K562 (cell line): ENCODE measurements at regions not wholly inside any gene's neighbourhood (a gene's known extent, or its start where the extent isn't known, plus 50 kb on each side); places are given as distances from the start of the nearest gene placed in this dataset.
"Not testable (repeated sequence)": the region's sequence is repeated elsewhere in the genome, so short reads cannot be mapped to it uniquely, and the experiment has no call there.

Experiments
- ATAC-seq: fragments of 200-7000 bp; cut with Tn5 transposase; 3 replicates; pipeline ENCODE4 v1.9.1; 2020; ENCODE audit warnings: moderate library complexity
- BruUV-seq: library from RNA; stranded (reverse); fragments of 400-500 nt; replicated peaks from 2 replicates; lab custom pipeline; 2021; lab: Mats Ljungman, UMichigan
- CTCF ChIA-PET: fragments of 300-600 bp; formaldehyde crosslinking; extraction: SDS; loops from one replicate; lab custom pipeline; 2021; ENCODE audit warnings: low intra/inter-chr PET ratio; lab: Yijun Ruan, JAX
- POLR2A ChIA-PET: fragments of 300-600, 350-650 bp; sonication (Branson Sonifier 250); formaldehyde crosslinking; extraction: SDS; loops from one replicate; lab custom pipeline; 2021; ENCODE audit warnings: antibody characterized with exemption, inconsistent platforms; lab: Yijun Ruan, JAX
- DNase-seq, 4 experiments: peaks; one replicate each; pipeline versions ENCODE4 v3.0.0 to v3.0.0-alpha.2; 2011 to 2018; ENCODE audit warnings: low spot score in 3 of 4, mixed read lengths in 3 of 4; ENCODE audit errors: extremely low read depth in 1 of 4
- FAIRE-seq: peaks from 2 replicates; lab custom pipeline; 2011; peaks lifted over from hg19 to GRCh38; lab: Jason Lieb, UNC
- H2AFZ ChIP-seq: 2 replicates; pipeline ENCODE4 v1.6.0; 2011; ENCODE audit warnings: low read depth, low read length, control low read depth, inconsistent platforms
- H3K27ac ChIP-seq: fragments of 200-600 bp; 3 replicates; pipeline ENCODE4 v1.8.0; 2011; ENCODE audit warnings: low read depth, mild to moderate bottlenecking, control low read depth, inconsistent platforms, low read length, moderate library complexity, mixed read lengths; ENCODE audit errors: extremely low read depth
- H3K27me3 ChIP-seq, 2 experiments: fragments of 300-600 bp in 1 of 2; 2 replicates in 1 of 2; 3 replicates in 1 of 2; pipeline versions ENCODE4 v1.6.0 to v1.8.0; 2011; ENCODE audit warnings: inconsistent platforms in 2 of 2, low read length in 2 of 2, mild to moderate bottlenecking in 1 of 2, mixed read lengths in 1 of 2, moderate library complexity in 1 of 2; ENCODE audit not compliant: control insufficient read depth in 2 of 2, insufficient read depth in 2 of 2
- H3K36me3 ChIP-seq: fragments of 300-600 bp; 3 replicates; pipeline ENCODE4 v1.8.0; 2011; ENCODE audit warnings: mild to moderate bottlenecking, low read length, inconsistent platforms; ENCODE audit not compliant: control insufficient read depth, insufficient read depth
- H3K4me1 ChIP-seq, 2 experiments: fragments of 200-600 bp in 1 of 2; replicated peaks in 1 of 2; 2 replicates in 1 of 2; 3 replicates in 1 of 2; pipeline versions ENCODE4 v1.5.1 to v1.8.0; 2011; ENCODE audit warnings: inconsistent platforms in 2 of 2, low read length in 2 of 2, mild to moderate bottlenecking in 1 of 2, mixed read lengths in 1 of 2, moderate library complexity in 1 of 2; ENCODE audit not compliant: control insufficient read depth in 2 of 2, insufficient read depth in 2 of 2
- H3K4me2 ChIP-seq: 2 replicates; pipeline ENCODE4 v1.6.1; 2011; ENCODE audit warnings: low read length, control low read depth, inconsistent platforms, mixed read lengths; ENCODE audit not compliant: insufficient read depth
- H3K4me3 ChIP-seq: fragments of 200-600 bp; sonication (generic), shearing (Covaris generic); 2 replicates; pipeline ENCODE4 v1.5.1; 2016; ENCODE audit warnings: control low read depth, inconsistent platforms
- H3K79me2 ChIP-seq: fragments of 200-600 bp; 3 replicates; pipeline ENCODE4 v1.8.0; 2011; ENCODE audit warnings: low read length, inconsistent platforms; ENCODE audit not compliant: control insufficient read depth, insufficient read depth
- H3K9ac ChIP-seq, 2 experiments: 2 replicates each; pipeline versions ENCODE4 v1.6.0 to v1.6.1; 2011; ENCODE audit warnings: low read depth in 2 of 2, low read length in 2 of 2, control low read depth in 1 of 2, inconsistent platforms in 1 of 2, mild to moderate bottlenecking in 1 of 2, mixed read lengths in 1 of 2; ENCODE audit not compliant: insufficient read depth in 1 of 2
- H3K9me1 ChIP-seq: one replicate; pipeline ENCODE4 v1.6.0; 2011; ENCODE audit warnings: inconsistent platforms, mild to moderate bottlenecking, low read length, moderate library complexity; ENCODE audit not compliant: control insufficient read depth, insufficient read depth
- H3K9me3 ChIP-seq: replicated peaks from 2 replicates; pipeline ENCODE4 v1.5.1; 2011; ENCODE audit warnings: low read depth, low read length, inconsistent platforms; ENCODE audit not compliant: control insufficient read depth, insufficient read depth
- H4K20me1 ChIP-seq: replicated peaks from 2 replicates; pipeline ENCODE4 v1.6.1; 2011; ENCODE audit warnings: low read length, inconsistent platforms, mixed read lengths; ENCODE audit not compliant: control insufficient read depth, insufficient read depth
- JUND ChIP-seq, 2 experiments: IDR thresholded peaks; 2 replicates in 1 of 2; 3 replicates in 1 of 2; pipeline ENCODE4 v1.6.1; 2011; ENCODE audit warnings: borderline replicate concordance in 2 of 2, low read depth in 2 of 2, low read length in 2 of 2, improper control_type of control experiment in 1 of 2, missing biosample characterization in 1 of 2, missing genetic modification characterization in 1 of 2, missing genetic modification reagents in 1 of 2
- WGBS: fragments of 100-300 bp; shearing (Covaris generic); methylation state at CpG from one replicate; pipeline ENCODE4 v1.1.6; 2016; ENCODE audit warnings: low coverage, mixed read lengths; ENCODE audit not compliant: insufficient coverage; ENCODE audit errors: missing lambda C conversion rate; 5-methylcytosine and 5-hydroxymethylcytosine counted together
- in situ Hi-C: fragments of 300-500 bp; cut with MboI; formaldehyde crosslinking; loops from 4 replicates; pipeline ENCODE4 v1.15.0; 2018; ENCODE audit warnings: inconsistent platforms, mixed read lengths
- intact Hi-C: fragments of 100-400 bp; cut with micrococcal nuclease; formaldehyde crosslinking; loops from 2 replicates; pipeline ENCODE4 v1.14.2; 2022
- TF ChIP-seq, protein P1 (sequence below), 2 experiments: fragments of 450-650 bp in 1 of 2; sonication (generic) in 1 of 2; formaldehyde crosslinking in 1 of 2; IDR thresholded peaks in 1 of 2; conservative IDR thresholded peaks in 1 of 2; 2 replicates each; pipeline versions ENCODE4 v1.6.1 to v1.8.1; 2016 to 2023; ENCODE audit warnings: mild to moderate bottlenecking in 2 of 2, moderate library complexity in 2 of 2, inconsistent platforms in 1 of 2, missing genetic modification reagents in 1 of 2

DNA sequence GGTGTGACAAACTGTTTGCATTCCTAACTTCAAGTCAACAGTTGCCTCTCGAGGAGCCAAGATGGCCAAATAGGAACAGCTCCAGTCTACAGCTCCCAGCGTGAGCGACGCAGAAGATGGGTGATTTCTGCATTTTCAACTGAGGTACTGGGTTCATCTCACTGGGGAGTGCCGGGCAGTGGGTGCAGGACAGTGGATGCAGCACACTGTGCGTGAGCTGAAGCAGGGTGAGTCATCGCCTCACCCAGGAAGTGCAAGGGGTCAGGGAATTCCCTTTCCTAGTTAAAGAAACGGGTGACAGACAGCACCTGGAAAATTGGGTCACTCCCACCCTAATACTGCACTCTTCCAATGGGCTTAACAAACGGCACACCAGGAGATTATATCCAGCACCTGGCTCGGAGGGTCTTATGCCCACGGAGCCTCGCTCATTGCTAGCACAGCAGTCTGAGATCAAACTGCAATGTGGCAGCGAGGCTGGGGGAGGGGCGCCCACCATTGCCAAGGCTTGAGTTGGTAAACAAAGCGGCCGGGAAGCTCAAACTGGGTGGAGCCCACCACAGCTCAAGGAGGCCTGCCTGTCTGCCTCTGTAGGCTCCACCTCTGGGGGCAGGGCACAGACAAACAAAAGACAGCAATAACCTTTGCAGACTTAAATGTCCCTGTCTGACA is 75.1 kb upstream of the ST3GAL5 start:
- peak; percentile 8; the same call in 1 of the 2 replicates for TF ChIP-seq JUND (IDR thresholded peaks at IDR 0.05; ENCODE audit: borderline replicate concordance, low read depth, low read length)
- H3K79me2 ChIP-seq; H3K27me3 ChIP-seq; H3K9ac ChIP-seq; BruUV-seq; ATAC-seq; H3K4me1 ChIP-seq; H3K4me2 ChIP-seq; H3K9me1 ChIP-seq; H3K27ac ChIP-seq; H2AFZ ChIP-seq; H4K20me1 ChIP-seq; H3K4me3 ChIP-seq; FAIRE-seq; H3K36me3 ChIP-seq; in situ Hi-C loops; intact Hi-C loops; DNase-seq; TF ChIP-seq JUND (tag; IDR thresholded peaks at IDR 0.05; ENCODE audit: borderline replicate concordance, low read depth, low read length): not testable (repeated sequence)
- TF ChIP-seq, protein P1, sequence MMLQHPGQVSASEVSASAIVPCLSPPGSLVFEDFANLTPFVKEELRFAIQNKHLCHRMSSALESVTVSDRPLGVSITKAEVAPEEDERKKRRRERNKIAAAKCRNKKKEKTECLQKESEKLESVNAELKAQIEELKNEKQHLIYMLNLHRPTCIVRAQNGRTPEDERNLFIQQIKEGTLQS (IDR thresholded peaks at IDR 0.05), result peak; percentile 20; the same call in 1 of the 2 replicates
- TF ChIP-seq, protein P1 (CRISPR knock-in tag; conservative IDR thresholded peaks at IDR 0.05), result not testable (repeated sequence)
- 57% methylated on average over 16 of the region's 16 CpGs for WGBS
- ChIA-PET POLR2A (interaction anchor here (0.8 kb wide), 1 partner anchor 15 kb away, joined by 5 read pairs; no protein-coding TSS in a partner anchor), CTCF (interaction anchor here (0.7 kb wide), 1 partner anchor 17 kb away, joined by 3 read pairs; no protein-coding TSS in a partner anchor)
- peaks cover 14% of the 10 kb centered on the region for H3K9me3 ChIP-seq
